SU-DHL-6 (cell line): ENCODE measurements at regions not wholly inside any gene's neighbourhood (a gene's known extent, or its start where the extent isn't known, plus 50 kb on each side); places are given as distances from the start of the nearest gene placed in this dataset.

ENCODE experiments used
- H2AFZ ChIP-seq: fragments of 200-600 bp; sonication (generic); 2 replicates; pipeline ENCODE4 v1.6.1; 2014; ENCODE audit warnings: low read depth, mild to moderate bottlenecking, moderate library complexity, mixed read lengths, antibody characterized with exemption, low read length; ENCODE audit not compliant: severe bottlenecking
- H3F3A ChIP-seq: fragments of 200-600 bp; shearing (Covaris generic); 2 replicates; pipeline ENCODE4 v1.6.0; 2016; ENCODE audit warnings: antibody characterized with exemption, mild to moderate bottlenecking; ENCODE audit not compliant: insufficient read depth
- H3K27ac ChIP-seq: fragments of 200-600 bp; sonication (generic); 2 replicates; pipeline ENCODE4 v1.5.1; 2016; ENCODE audit warnings: low read depth, mild to moderate bottlenecking, low read length, moderate library complexity, mixed read lengths
- H3K27me3 ChIP-seq: fragments of 200-600 bp; sonication (generic), shearing (Covaris generic); 2 replicates; pipeline ENCODE4 v1.6.0; 2014; ENCODE audit warnings: mild to moderate bottlenecking, low read length
- H3K36me3 ChIP-seq: fragments of 200-600 bp; sonication (generic); 2 replicates; pipeline ENCODE4 v1.6.1; 2014; ENCODE audit warnings: mild to moderate bottlenecking, low read length, mixed read lengths
- H3K4me2 ChIP-seq: fragments of 300-600, 200-600 bp; shearing (Covaris generic), sonication (generic); 2 replicates; pipeline ENCODE4 v1.6.0; 2014; ENCODE audit warnings: low read length, low read depth, mild to moderate bottlenecking; ENCODE audit not compliant: poor library complexity, severe bottlenecking
- H3K4me3 ChIP-seq: fragments of 200-600 bp; sonication (generic); 2 replicates; pipeline ENCODE4 v1.5.1; 2014; ENCODE audit warnings: antibody characterized with exemption, low read length, mild to moderate bottlenecking, mixed read lengths; ENCODE audit not compliant: insufficient read depth, poor library complexity, severe bottlenecking
- H3K79me2 ChIP-seq: fragments of 200-600 bp; sonication (generic); 2 replicates; pipeline ENCODE4 v1.6.1; 2014; ENCODE audit warnings: mild to moderate bottlenecking, low read length, moderate library complexity; ENCODE audit not compliant: insufficient read depth
- H3K9ac ChIP-seq: fragments of 200-600 bp; sonication (generic); 2 replicates; pipeline ENCODE4 v1.7.0; 2014; ENCODE audit warnings: mild to moderate bottlenecking, low read length
- H3K9me2 ChIP-seq: fragments of 200-600 bp; sonication (generic); replicated peaks from 2 replicates; pipeline ENCODE4 v1.6.1; 2014; ENCODE audit warnings: low read length; ENCODE audit not compliant: insufficient read depth
- H3K9me3 ChIP-seq: fragments of 200-600 bp; sonication (generic); 2 replicates; pipeline ENCODE4 v1.6.1; 2014; ENCODE audit warnings: low read length, mixed read lengths; ENCODE audit not compliant: insufficient read depth
- H4K20me1 ChIP-seq: fragments of 200-600 bp; sonication (generic); 2 replicates; pipeline ENCODE4 v1.6.1; 2014; ENCODE audit warnings: low read depth, mild to moderate bottlenecking, antibody characterized with exemption, low read length, moderate library complexity, mixed read lengths
- EZH2phosphoT487 ChIP-seq: fragments of 200-600 bp; sonication (generic), shearing (Covaris generic); conservative IDR thresholded peaks from 2 replicates; pipeline ENCODE4 v1.6.1; 2018; ENCODE audit warnings: mild to moderate bottlenecking, antibody characterized with exemption, low read length, moderate library complexity, mixed read lengths
- TF ChIP-seq, protein P1 (sequence below): fragments of 200-600 bp; sonication (generic); IDR thresholded peaks from one replicate; pipeline ENCODE4 v1.5.1; 2017; ENCODE audit warnings: antibody characterized with exemption, mild to moderate bottlenecking, low read length, moderate library complexity; ENCODE audit not compliant: insufficient read depth, poor library complexity, severe bottlenecking

GRCh38 chr14:80055667-80056496 lies 155.4 kb downstream of the DIO2 start:
- H3K9me3 ChIP-seq: no peaks in the 10 kb centered on the region
- no peaks in the 10 kb centered on the region for H3K79me2 ChIP-seq
- H3K27me3 ChIP-seq: no peaks in the 10 kb centered on the region
- no peaks in the 10 kb centered on the region for H4K20me1 ChIP-seq
- no peak overlapping the region for H3K9ac ChIP-seq
- H3K4me2 ChIP-seq: no peak overlapping the region
- no peaks in the 10 kb centered on the region for H3K9me2 ChIP-seq
- no peaks in the 10 kb centered on the region for H3F3A ChIP-seq
- H2AFZ ChIP-seq: no peak overlapping the region
- H3K4me3 ChIP-seq: no peak overlapping the region
- H3K36me3 ChIP-seq: no peaks in the 10 kb centered on the region
- no peak for TF ChIP-seq EZH2phosphoT487
- TF ChIP-seq, protein P1, sequence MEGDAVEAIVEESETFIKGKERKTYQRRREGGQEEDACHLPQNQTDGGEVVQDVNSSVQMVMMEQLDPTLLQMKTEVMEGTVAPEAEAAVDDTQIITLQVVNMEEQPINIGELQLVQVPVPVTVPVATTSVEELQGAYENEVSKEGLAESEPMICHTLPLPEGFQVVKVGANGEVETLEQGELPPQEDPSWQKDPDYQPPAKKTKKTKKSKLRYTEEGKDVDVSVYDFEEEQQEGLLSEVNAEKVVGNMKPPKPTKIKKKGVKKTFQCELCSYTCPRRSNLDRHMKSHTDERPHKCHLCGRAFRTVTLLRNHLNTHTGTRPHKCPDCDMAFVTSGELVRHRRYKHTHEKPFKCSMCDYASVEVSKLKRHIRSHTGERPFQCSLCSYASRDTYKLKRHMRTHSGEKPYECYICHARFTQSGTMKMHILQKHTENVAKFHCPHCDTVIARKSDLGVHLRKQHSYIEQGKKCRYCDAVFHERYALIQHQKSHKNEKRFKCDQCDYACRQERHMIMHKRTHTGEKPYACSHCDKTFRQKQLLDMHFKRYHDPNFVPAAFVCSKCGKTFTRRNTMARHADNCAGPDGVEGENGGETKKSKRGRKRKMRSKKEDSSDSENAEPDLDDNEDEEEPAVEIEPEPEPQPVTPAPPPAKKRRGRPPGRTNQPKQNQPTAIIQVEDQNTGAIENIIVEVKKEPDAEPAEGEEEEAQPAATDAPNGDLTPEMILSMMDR: peak; percentile 45
- H3K27ac ChIP-seq: no peak overlapping the region

- no peak overlapping the region for H3K4me2 ChIP-seq
- no peak overlapping the region for H3K27ac ChIP-seq
- no peaks in the 10 kb centered on the region for H3K9me3 ChIP-seq
Observed at GRCh38 chr14:80055226-80055625, 156.1 kb downstream of the DIO2 start.

GRCh38 chr14:80054020-80054419 lies 157.3 kb downstream of the DIO2 start:
- H4K20me1 ChIP-seq: no peaks in the 10 kb centered on the region
- H3K36me3 ChIP-seq: no peaks in the 10 kb centered on the region
- H3K4me3 ChIP-seq: no peak overlapping the region
- no peak overlapping the region for H3K4me2 ChIP-seq
- no peak for TF ChIP-seq EZH2phosphoT487
- TF ChIP-seq, protein P1: no peak
- no peak overlapping the region for H2AFZ ChIP-seq
- no peak overlapping the region for H3K27ac ChIP-seq
- H3K9me2 ChIP-seq: no peaks in the 10 kb centered on the region
- no peaks in the 10 kb centered on the region for H3K9me3 ChIP-seq
- no peak overlapping the region for H3K9ac ChIP-seq
- H3K27me3 ChIP-seq: no peaks in the 10 kb centered on the region
- no peaks in the 10 kb centered on the region for H3F3A ChIP-seq
- H3K79me2 ChIP-seq: no peaks in the 10 kb centered on the region

More at GRCh38 chr14:80055226-80055625, 156.1 kb downstream of the DIO2 start:
- Histone ChIP-seq H3K4me3 (no peak overlapping the region), H3K79me2 (no peaks in the 10 kb centered on the region), H3K36me3 (no peaks in the 10 kb centered on the region), H3K9me2 (no peaks in the 10 kb centered on the region), H3K9ac (no peak overlapping the region), H3K27me3 (no peaks in the 10 kb centered on the region), H2AFZ (no peak overlapping the region), H3F3A (no peaks in the 10 kb centered on the region), H4K20me1 (no peaks in the 10 kb centered on the region)
- no peak for TF ChIP-seq EZH2phosphoT487
- TF ChIP-seq, protein P1: no peak
